Mammary epithelial cell (primary cell): ENCODE measurements at regions not wholly inside any gene's neighbourhood (a gene's known extent, or its start where the extent isn't known, plus 50 kb on each side); places are given as distances from the start of the nearest gene placed in this dataset.

Experiments
- EZH2 ChIP-seq: IDR thresholded peaks from 2 replicates; pipeline ENCODE4 v1.6.1; 2012; ENCODE audit warnings: low read length, inconsistent platforms, borderline replicate concordance
- TF ChIP-seq, protein P1 (sequence below), 2 donors: IDR thresholded peaks in 1 of 2; conservative IDR thresholded peaks in 1 of 2; 2 replicates each; pipeline ENCODE4 v1.5.1; 2011 to 2012; ENCODE audit warnings: inconsistent platforms in 2 of 2, low read length in 2 of 2, mild to moderate bottlenecking in 2 of 2, control low read depth in 1 of 2, low read depth in 1 of 2; ENCODE audit not compliant: insufficient read depth in 1 of 2; ENCODE audit errors: extremely low read depth in 1 of 2

DNA sequence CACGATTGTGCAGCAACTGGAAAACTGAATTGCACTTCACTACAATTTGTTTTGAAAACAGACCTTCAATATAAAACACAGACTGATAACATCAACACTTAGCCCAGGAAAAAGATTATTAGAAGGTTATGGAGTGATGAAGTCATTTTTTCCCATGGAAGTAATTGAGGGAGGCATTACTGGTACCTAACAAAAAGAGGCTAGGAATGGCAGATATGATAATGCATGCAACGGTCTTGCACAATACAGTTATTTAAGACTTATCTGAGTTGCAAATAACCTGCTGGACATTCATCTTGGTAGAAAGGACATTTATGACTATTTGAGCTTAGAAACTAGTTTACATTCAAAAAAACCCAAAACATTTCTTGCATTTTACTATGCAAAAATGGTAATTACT lies 1031.9 kb downstream of the FAT4 start:
- TF ChIP-seq, protein P1, sequence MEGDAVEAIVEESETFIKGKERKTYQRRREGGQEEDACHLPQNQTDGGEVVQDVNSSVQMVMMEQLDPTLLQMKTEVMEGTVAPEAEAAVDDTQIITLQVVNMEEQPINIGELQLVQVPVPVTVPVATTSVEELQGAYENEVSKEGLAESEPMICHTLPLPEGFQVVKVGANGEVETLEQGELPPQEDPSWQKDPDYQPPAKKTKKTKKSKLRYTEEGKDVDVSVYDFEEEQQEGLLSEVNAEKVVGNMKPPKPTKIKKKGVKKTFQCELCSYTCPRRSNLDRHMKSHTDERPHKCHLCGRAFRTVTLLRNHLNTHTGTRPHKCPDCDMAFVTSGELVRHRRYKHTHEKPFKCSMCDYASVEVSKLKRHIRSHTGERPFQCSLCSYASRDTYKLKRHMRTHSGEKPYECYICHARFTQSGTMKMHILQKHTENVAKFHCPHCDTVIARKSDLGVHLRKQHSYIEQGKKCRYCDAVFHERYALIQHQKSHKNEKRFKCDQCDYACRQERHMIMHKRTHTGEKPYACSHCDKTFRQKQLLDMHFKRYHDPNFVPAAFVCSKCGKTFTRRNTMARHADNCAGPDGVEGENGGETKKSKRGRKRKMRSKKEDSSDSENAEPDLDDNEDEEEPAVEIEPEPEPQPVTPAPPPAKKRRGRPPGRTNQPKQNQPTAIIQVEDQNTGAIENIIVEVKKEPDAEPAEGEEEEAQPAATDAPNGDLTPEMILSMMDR (conservative IDR thresholded peaks at IDR 0.05 in 1 of 2, IDR thresholded peaks at IDR 0.05 in 1 of 2; ENCODE audit: extremely low read depth in 1 of 2, insufficient read depth in 1 of 2, low read depth in 1 of 2, low read length in 2 of 2) = no peak
- no peak for TF ChIP-seq EZH2
